DND-41 (cell line): ENCODE measurements at regions not wholly inside any gene's neighbourhood (a gene's known extent, or its start where the extent isn't known, plus 50 kb on each side); places are given as distances from the start of the nearest gene placed in this dataset.

Experiments
- ATAC-seq: fragments of 200-7000 bp; cut with Tn5 transposase; 3 replicates; pipeline ENCODE4 v1.9.1; 2021; ENCODE audit warnings: low read depth; ENCODE audit not compliant: insufficient read depth
- DNase-seq: peaks from one replicate; pipeline ENCODE4 v3.0.0-alpha.2; 2020
- H2AFZ ChIP-seq: 2 replicates; pipeline ENCODE4 v1.6.0; 2012; ENCODE audit warnings: low read depth, low read length
- H3K27ac ChIP-seq: 2 replicates; pipeline ENCODE4 v1.5.1; 2012; ENCODE audit warnings: low read length, inconsistent platforms
- H3K27me3 ChIP-seq: fragments of 200-600 bp; sonication (generic); 2 replicates; pipeline ENCODE4 v1.6.0; 2012; ENCODE audit warnings: low read length, mild to moderate bottlenecking, inconsistent platforms; ENCODE audit not compliant: insufficient read depth, poor library complexity
- H3K36me3 ChIP-seq: 2 replicates; pipeline ENCODE4 v1.5.1; 2012; ENCODE audit warnings: low read length, inconsistent platforms; ENCODE audit not compliant: insufficient read depth
- H3K4me1 ChIP-seq: 2 replicates; pipeline ENCODE4 v1.5.1; 2012; ENCODE audit warnings: mild to moderate bottlenecking, low read length; ENCODE audit not compliant: insufficient read depth
- H3K4me2 ChIP-seq: 2 replicates; pipeline ENCODE4 v1.6.0; 2012; ENCODE audit warnings: mild to moderate bottlenecking, moderate library complexity, low read length, inconsistent platforms; ENCODE audit not compliant: insufficient read depth
- H3K4me3 ChIP-seq, 2 experiments: fragments of 200-600 bp in 1 of 2; shearing (Covaris generic) in 1 of 2; 2 replicates each; pipeline ENCODE4 v1.5.1; 2012 to 2016; ENCODE audit warnings: inconsistent platforms in 2 of 2, low read length in 2 of 2, mild to moderate bottlenecking in 2 of 2, low read depth in 1 of 2, moderate library complexity in 1 of 2
- H3K79me2 ChIP-seq: 2 replicates; pipeline ENCODE4 v1.6.0; 2012; ENCODE audit warnings: low read length, inconsistent platforms; ENCODE audit not compliant: insufficient read depth
- H3K9ac ChIP-seq: 2 replicates; pipeline ENCODE4 v1.6.0; 2012; ENCODE audit warnings: low read depth, mild to moderate bottlenecking, inconsistent platforms, low read length, moderate library complexity
- H3K9me3 ChIP-seq: 2 replicates; pipeline ENCODE4 v1.5.1; 2012; ENCODE audit warnings: low read length, moderate library complexity, mild to moderate bottlenecking, inconsistent platforms; ENCODE audit not compliant: insufficient read depth, severe bottlenecking
- H4K20me1 ChIP-seq: 2 replicates; pipeline ENCODE4 v1.6.0; 2012; ENCODE audit warnings: low read length; ENCODE audit not compliant: insufficient read depth
- EZH2 ChIP-seq: IDR thresholded peaks from 3 replicates; pipeline ENCODE4 v1.6.1; 2012; ENCODE audit warnings: borderline replicate concordance, low read depth, mild to moderate bottlenecking, moderate library complexity, low read length, inconsistent platforms; ENCODE audit not compliant: severe bottlenecking
- TF ChIP-seq, protein P1 (sequence below): IDR thresholded peaks from 2 replicates; pipeline ENCODE4 v1.5.1; 2012; ENCODE audit warnings: borderline replicate concordance, low read length, moderate library complexity, mild to moderate bottlenecking; ENCODE audit not compliant: poor library complexity, severe bottlenecking; ENCODE audit errors: extremely low read depth

DNA sequence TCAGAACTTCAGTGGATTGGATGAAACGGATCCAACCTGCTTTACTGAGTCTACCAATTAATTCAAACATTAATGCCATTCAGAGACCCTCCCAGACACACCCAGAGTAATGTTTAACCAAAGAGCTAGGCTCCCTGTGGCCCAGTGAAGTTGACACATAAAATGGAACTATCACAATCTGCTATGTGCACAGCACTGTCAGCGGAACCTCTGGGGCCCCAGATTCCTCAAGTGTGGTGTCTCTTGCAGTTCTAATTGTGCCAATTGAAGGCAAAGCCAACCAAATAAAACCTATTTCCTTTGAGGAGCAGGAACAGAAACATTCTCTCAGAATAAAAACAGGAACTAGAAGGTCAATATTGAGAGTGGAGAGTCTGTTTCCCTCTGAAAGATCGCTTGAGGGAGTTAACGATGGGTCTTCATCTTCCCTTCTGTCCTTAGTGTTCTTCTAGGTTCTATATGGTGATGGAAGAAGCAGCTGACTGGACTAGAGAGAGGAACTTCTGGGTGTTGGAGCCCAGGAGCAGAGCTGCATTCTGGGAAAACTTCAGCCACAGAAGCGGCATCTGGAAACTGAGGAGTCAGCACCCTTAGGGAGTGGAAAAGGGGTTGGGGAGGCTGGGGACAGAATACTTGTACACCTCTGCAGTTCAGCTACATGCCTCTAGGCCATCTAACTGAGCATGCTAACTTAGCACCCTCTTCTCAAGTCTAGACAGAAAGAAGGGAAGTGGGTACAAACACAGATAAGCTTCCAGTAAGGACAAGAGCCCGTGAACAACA lies 174.4 kb upstream of the FBXO11 start:
- Histone ChIP-seq H3K27me3 (peaks cover 4% of the 10 kb centered on the region), H4K20me1 (no peaks in the 10 kb centered on the region), H3K9ac (no peak overlapping the region), H3K9me3 (no peaks in the 10 kb centered on the region), H3K27ac (no peak overlapping the region), H3K4me3 (no peak overlapping the region), H3K36me3 (no peaks in the 10 kb centered on the region), H3K4me1 (no peaks in the 10 kb centered on the region), H3K4me2 (no peak overlapping the region), H3K79me2 (no peaks in the 10 kb centered on the region), H2AFZ (no peak overlapping the region)
- ATAC-seq (no peak), DNase-seq (no peak)
- TF ChIP-seq, protein P1, sequence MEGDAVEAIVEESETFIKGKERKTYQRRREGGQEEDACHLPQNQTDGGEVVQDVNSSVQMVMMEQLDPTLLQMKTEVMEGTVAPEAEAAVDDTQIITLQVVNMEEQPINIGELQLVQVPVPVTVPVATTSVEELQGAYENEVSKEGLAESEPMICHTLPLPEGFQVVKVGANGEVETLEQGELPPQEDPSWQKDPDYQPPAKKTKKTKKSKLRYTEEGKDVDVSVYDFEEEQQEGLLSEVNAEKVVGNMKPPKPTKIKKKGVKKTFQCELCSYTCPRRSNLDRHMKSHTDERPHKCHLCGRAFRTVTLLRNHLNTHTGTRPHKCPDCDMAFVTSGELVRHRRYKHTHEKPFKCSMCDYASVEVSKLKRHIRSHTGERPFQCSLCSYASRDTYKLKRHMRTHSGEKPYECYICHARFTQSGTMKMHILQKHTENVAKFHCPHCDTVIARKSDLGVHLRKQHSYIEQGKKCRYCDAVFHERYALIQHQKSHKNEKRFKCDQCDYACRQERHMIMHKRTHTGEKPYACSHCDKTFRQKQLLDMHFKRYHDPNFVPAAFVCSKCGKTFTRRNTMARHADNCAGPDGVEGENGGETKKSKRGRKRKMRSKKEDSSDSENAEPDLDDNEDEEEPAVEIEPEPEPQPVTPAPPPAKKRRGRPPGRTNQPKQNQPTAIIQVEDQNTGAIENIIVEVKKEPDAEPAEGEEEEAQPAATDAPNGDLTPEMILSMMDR, result no peak
- no peak for TF ChIP-seq EZH2

GRCh38 chr2:48081317-48081628 lies 175.0 kb upstream of the FBXO11 start:
- Histone ChIP-seq H3K79me2 (no peaks in the 10 kb centered on the region), H3K4me3 (no peak overlapping the region), H3K36me3 (no peaks in the 10 kb centered on the region), H2AFZ (no peak overlapping the region), H4K20me1 (no peaks in the 10 kb centered on the region), H3K4me2 (no peak overlapping the region), H3K4me1 (no peaks in the 10 kb centered on the region), H3K27me3 (peaks cover 4% of the 10 kb centered on the region), H3K9ac (no peak overlapping the region), H3K27ac (no peak overlapping the region), H3K9me3 (no peaks in the 10 kb centered on the region)
- no peak for TF ChIP-seq EZH2
- TF ChIP-seq, protein P1, result no peak
- DNase-seq (no peak), ATAC-seq (no peak)

DNA sequence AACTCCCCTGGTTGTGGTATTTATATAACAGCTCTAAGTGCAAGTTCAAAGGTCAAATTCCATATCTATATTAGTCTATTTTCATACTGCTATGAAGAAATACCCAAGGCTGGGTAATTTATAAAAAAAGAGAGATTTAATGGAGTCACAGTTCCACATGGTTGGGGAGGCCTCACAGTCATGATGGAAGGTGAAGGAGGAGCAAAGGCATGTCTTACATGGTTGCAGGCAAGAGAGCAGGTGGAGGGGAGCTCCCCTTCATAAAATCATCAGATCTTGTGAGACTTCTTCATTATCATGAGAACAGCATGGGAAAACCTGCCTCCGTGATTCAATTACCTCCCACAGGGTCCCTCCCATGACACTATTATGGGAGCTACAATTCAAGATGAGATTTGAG lies 179.6 kb upstream of the FBXO11 start:
- no peak overlapping the region for H3K9ac ChIP-seq
- H3K27ac ChIP-seq, result no peak overlapping the region
- DNase-seq (no peak), ATAC-seq (no peak)
- no peak overlapping the region for H3K4me2 ChIP-seq
- H3K27me3 ChIP-seq, result peaks cover 4% of the 10 kb centered on the region
- H2AFZ ChIP-seq, result no peak overlapping the region
- H3K4me1 ChIP-seq, result no peaks in the 10 kb centered on the region
- no peaks in the 10 kb centered on the region for H3K36me3 ChIP-seq
- peaks cover under 1% of the 10 kb centered on the region for H3K9me3 ChIP-seq
- TF ChIP-seq, protein P1, result no peak
- TF ChIP-seq EZH2, result no peak
- H3K79me2 ChIP-seq, result no peaks in the 10 kb centered on the region
- H3K4me3 ChIP-seq, result no peak overlapping the region
- no peaks in the 10 kb centered on the region for H4K20me1 ChIP-seq
